Upper lobe of right lung (tissue), 1 donor: ENCODE measurements at regions not wholly inside any gene's neighbourhood (a gene's known extent, or its start where the extent isn't known, plus 50 kb on each side); places are given as distances from the start of the nearest gene placed in this dataset.

Experiments
- ATAC-seq: fragments of 200-7000 bp; cut with Tn5 transposase; one replicate; pipeline ENCODE4 v1.9.1; 2020; ENCODE audit warnings: mild to moderate bottlenecking, moderate library complexity
- DNase-seq: peaks from one replicate; pipeline ENCODE4 v3.0.0-alpha.2; 2020
- H3K27ac ChIP-seq: fragments of 200-600 bp; one replicate; pipeline ENCODE4 v1.8.0; 2022
- H3K27me3 ChIP-seq: fragments of 200-600 bp; one replicate; pipeline ENCODE4 v1.8.0; 2022; ENCODE audit warnings: mild to moderate bottlenecking
- H3K36me3 ChIP-seq: fragments of 200-600 bp; one replicate; pipeline ENCODE4 v1.8.0; 2022
- H3K4me1 ChIP-seq: fragments of 200-600 bp; one replicate; pipeline ENCODE4 v1.8.0; 2022
- H3K4me3 ChIP-seq: fragments of 200-600 bp; one replicate; pipeline ENCODE4 v1.8.0; 2022; ENCODE audit warnings: mild to moderate bottlenecking
- H3K9me3 ChIP-seq: fragments of 200-600 bp; one replicate; pipeline ENCODE4 v1.8.0; 2022
- intact Hi-C: fragments of 100-400 bp; cut with DNase I; formaldehyde crosslinking; loops from one replicate; pipeline ENCODE4 v1.11.0; 2022
- TF ChIP-seq, protein P1 (sequence below): fragments of 200-600 bp; IDR thresholded peaks from one replicate; pipeline ENCODE4 v1.8.0; 2022; ENCODE audit warnings: antibody characterized with exemption
- donor health status: DM: no; HTN: yes; CAD: no; lungs with severe emphysema.

GRCh38 chr15:25600751-25601150, 161.9 kb upstream of the UBE3A start:
- H3K4me1 ChIP-seq, result no peaks in the 10 kb centered on the region
- no peak overlapping the region for H3K4me3 ChIP-seq
- H3K27ac ChIP-seq, result no peak overlapping the region
- DNase-seq, result no peak
- intact Hi-C loops, result no loop called here
- TF ChIP-seq, protein P1, sequence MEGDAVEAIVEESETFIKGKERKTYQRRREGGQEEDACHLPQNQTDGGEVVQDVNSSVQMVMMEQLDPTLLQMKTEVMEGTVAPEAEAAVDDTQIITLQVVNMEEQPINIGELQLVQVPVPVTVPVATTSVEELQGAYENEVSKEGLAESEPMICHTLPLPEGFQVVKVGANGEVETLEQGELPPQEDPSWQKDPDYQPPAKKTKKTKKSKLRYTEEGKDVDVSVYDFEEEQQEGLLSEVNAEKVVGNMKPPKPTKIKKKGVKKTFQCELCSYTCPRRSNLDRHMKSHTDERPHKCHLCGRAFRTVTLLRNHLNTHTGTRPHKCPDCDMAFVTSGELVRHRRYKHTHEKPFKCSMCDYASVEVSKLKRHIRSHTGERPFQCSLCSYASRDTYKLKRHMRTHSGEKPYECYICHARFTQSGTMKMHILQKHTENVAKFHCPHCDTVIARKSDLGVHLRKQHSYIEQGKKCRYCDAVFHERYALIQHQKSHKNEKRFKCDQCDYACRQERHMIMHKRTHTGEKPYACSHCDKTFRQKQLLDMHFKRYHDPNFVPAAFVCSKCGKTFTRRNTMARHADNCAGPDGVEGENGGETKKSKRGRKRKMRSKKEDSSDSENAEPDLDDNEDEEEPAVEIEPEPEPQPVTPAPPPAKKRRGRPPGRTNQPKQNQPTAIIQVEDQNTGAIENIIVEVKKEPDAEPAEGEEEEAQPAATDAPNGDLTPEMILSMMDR, result no peak
- H3K27me3 ChIP-seq, result no peaks in the 10 kb centered on the region
- H3K9me3 ChIP-seq, result no peaks in the 10 kb centered on the region
- ATAC-seq, result no peak
- H3K36me3 ChIP-seq, result no peaks in the 10 kb centered on the region

GRCh38 chr15:25597571-25597970, 158.7 kb upstream of the UBE3A start:
- TF ChIP-seq, protein P1, result no peak
- intact Hi-C loops, result no loop called here
- ATAC-seq (no peak), DNase-seq (no peak)
- Histone ChIP-seq H3K9me3 (no peaks in the 10 kb centered on the region), H3K4me3 (no peak overlapping the region), H3K27me3 (no peaks in the 10 kb centered on the region), H3K36me3 (no peaks in the 10 kb centered on the region), H3K27ac (no peak overlapping the region), H3K4me1 (no peaks in the 10 kb centered on the region)

GRCh38 chr15:25596644-25597562, 158.1 kb upstream of the UBE3A start:
- Histone ChIP-seq H3K36me3 (no peaks in the 10 kb centered on the region), H3K27ac (no peak overlapping the region), H3K4me1 (no peaks in the 10 kb centered on the region), H3K27me3 (no peaks in the 10 kb centered on the region), H3K9me3 (no peaks in the 10 kb centered on the region), H3K4me3 (no peak overlapping the region)
- ATAC-seq (no peak), DNase-seq (no peak)
- TF ChIP-seq, protein P1, result no peak
- intact Hi-C loops, result no loop called here

- Histone ChIP-seq H3K9me3 (no peaks in the 10 kb centered on the region), H3K27me3 (no peaks in the 10 kb centered on the region), H3K36me3 (no peaks in the 10 kb centered on the region), H3K27ac (no peak overlapping the region), H3K4me1 (no peaks in the 10 kb centered on the region), H3K4me3 (no peak overlapping the region)
- no peak for DNase-seq
- no peak for ATAC-seq
- TF ChIP-seq, protein P1, result no peak
- intact Hi-C loops, result no loop called here
These were observed 149.0 kb upstream of the UBE3A start for GRCh38 chr15:25587616-25588340.

DNA sequence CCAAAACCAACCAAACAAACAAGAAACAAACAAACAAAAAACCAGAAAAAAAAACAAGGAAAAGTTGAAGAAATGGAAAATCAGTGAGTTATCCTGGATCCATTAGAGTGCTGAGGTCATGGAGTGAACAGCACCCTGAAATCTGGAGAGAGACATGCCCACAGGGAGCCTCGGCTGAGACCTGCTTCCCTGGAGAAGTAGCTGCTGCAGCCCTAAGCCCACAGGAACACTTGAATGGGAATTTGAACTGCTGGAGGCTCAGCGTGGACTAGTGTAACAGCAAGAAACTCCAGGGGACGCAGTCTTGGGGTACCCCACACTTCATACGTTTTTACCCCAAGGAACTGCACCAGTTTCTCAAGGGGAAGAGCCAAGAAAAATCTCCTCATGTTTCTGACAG, 144.1 kb upstream of the UBE3A start:
- H3K36me3 ChIP-seq, result no peaks in the 10 kb centered on the region
- TF ChIP-seq, protein P1, result no peak
- no peak overlapping the region for H3K27ac ChIP-seq
- H3K4me1 ChIP-seq, result no peaks in the 10 kb centered on the region
- no peaks in the 10 kb centered on the region for H3K27me3 ChIP-seq
- no peak overlapping the region for H3K4me3 ChIP-seq
- DNase-seq (no peak), ATAC-seq (no peak)
- no peaks in the 10 kb centered on the region for H3K9me3 ChIP-seq
- intact Hi-C loops, result no loop called here
